Cardiac septum (tissue), 1 donor: ENCODE measurements at regions not wholly inside any gene's neighbourhood (a gene's known extent, or its start where the extent isn't known, plus 50 kb on each side); places are given as distances from the start of the nearest gene placed in this dataset.

ENCODE experiments used
- DNase-seq: peaks from one replicate; pipeline ENCODE4 v3.0.0-alpha.2; 2020; ENCODE audit warnings: low spot score
- intact Hi-C: fragments of 100-400 bp; cut with DNase I; formaldehyde crosslinking; loops from one replicate; pipeline ENCODE4 v1.14.0; 2022
- donor health status: DM: no; HTN: no; CAD: no.

DNA sequence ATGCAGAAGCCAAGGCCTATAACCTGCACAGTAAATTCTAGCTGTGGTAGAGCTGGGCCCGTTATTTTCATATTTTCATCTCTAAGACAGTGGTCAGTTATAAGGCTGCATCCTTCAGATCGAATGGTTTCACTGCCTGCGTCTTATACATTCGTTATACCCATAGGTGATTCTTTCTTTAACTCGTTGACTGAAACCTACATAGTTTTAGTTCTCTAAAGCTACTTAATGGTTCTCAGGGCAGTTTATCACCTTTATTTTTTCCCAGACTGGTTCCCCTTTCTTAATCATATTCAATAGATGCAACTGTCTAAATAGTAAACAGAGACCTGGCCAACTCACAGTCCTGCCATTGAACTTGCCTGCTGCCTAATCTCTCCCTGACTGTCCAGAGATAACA lies 615.3 kb upstream of the SLITRK1 start:
- DNase-seq, result no peak
- intact Hi-C loops, result no loop called here

- intact Hi-C loops, result no loop called here
- DNase-seq, result no peak
These were observed 609.7 kb upstream of the SLITRK1 start for GRCh38 chr13:84491952-84492351.

DNA sequence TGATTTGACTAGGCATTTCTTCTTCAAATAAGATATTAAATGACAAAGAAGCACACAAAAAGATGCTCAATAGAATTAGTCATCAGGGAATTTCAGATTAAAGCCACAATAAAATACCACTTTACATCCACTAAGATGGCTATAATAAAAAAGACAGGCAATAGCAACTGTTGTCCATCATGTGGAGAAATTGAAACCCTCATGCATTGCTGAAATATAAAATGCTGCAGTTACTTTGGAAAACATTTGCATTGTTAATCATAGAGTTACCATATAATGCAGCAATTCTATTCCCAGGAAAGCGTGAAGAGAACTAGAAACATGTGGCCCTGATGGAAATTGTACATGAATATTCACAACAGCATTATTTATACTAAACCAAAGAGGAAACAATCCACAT lies 605.5 kb upstream of the SLITRK1 start:
- no peak for DNase-seq
- intact Hi-C loops, result no loop called here

GRCh38 chr13:84481958-84482357 lies 599.7 kb upstream of the SLITRK1 start:
- DNase-seq, result no peak
- intact Hi-C loops, result no loop called here

- intact Hi-C loops, result no loop called here
- no peak for DNase-seq
These were observed 597.4 kb upstream of the SLITRK1 start for GRCh38 chr13:84479656-84480055.

- intact Hi-C loops, result no loop called here
- DNase-seq, result no peak
These were observed 588.3 kb upstream of the SLITRK1 start for GRCh38 chr13:84470528-84470927.

GRCh38 chr13:84466461-84466860 lies 584.2 kb upstream of the SLITRK1 start:
- no peak for DNase-seq
- intact Hi-C loops, result no loop called here

DNA sequence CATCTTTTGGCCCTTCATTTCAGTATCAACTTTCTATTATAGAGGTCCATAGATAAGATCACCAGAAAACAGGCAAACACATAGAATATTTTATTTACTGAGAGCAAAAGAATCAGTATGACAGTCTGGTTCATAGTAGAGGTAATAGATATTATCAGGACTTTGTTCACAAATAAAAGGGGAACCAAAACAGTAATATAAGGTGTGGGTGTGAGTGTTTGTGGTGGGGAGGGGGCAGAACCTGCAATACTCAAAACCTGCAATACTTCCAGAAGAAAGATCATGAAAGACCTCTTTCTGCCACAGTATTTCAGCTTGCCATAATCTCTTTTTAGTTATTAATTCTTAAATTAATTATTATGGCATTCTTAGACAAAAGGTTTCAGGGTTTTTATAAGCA lies 578.7 kb upstream of the SLITRK1 start:
- DNase-seq, result no peak
- intact Hi-C loops, result no loop called here

DNA sequence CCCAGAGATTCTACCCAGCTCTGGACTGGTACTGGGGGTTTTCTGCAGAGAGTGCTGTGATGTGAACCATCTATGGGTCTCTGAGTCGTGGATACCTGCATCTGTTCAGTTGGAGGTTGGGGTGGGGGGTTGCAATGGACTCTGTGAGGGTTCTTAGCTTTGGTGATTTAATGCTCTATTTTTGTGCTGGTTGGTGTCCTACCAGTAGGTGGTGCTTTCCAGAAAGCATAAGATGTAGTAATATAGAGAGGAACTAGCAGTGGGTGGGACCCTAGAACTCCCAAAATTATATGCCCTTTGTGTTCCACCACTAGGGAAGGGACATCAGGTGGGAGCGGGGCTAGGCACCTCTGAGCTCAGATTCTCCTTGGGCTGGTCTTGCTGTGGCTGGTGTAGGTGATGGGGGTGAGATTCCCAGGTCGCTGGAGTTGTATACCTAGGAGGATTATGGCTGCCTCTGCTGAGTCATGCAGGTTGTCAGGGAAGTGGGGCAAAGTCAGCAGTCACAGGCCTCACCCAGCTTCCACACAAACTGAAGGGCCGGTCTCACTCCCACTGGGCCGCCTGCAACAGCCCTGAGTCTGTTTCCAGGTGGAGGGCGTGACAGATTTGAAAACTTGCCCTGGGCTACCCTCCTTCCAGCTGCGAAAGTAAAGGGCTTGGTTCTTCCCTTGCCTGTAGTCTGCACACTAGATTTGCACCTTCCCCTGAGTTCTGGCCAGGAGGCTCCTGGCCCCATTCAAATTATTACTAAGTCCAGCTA lies 573.0 kb upstream of the SLITRK1 start:
- no peak for DNase-seq
- intact Hi-C loops, result no loop called here

DNA sequence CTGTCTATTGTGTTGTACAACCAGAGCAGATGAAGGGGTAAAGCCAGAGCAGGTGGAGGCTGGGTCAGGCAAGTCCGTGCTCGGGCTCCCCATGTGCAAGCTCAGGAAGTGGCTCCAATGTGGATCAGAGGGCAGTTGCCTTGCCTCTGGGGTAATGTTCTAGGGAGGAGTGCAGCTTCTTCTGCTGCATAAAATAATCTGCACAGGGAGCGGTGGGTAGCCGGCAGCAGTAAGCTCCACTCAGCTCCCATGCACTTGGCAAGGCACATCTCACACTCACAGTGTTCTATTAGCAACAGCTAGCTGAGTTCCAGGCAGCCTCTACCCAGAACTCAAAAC lies 565.3 kb upstream of the SLITRK1 start:
- intact Hi-C loops, result no loop called here
- no peak for DNase-seq

- intact Hi-C loops, result no loop called here
- no peak for DNase-seq
These were observed 564.8 kb upstream of the SLITRK1 start for GRCh38 chr13:84446972-84447639.

DNA sequence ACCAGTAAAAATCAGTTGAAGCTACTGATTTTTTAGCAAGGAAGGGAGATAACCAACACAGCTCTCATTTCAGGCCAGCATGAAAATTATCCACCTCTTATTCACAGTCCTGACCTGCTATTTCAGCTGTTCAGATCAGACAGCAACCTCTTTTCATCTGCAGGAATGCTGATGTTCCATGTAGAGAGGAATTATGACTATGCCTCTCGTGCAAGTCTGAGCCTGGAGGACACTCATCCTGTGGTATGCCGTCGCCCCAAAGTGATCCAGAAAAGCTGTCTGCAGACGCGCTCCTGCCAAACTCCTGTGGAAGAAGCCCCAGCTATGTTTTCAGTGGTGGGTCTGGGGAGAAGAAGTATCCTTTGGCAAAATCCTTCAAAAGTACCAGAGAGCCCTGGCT lies 563.5 kb upstream of the SLITRK1 start:
- intact Hi-C loops, result no loop called here
- DNase-seq, result no peak

DNA sequence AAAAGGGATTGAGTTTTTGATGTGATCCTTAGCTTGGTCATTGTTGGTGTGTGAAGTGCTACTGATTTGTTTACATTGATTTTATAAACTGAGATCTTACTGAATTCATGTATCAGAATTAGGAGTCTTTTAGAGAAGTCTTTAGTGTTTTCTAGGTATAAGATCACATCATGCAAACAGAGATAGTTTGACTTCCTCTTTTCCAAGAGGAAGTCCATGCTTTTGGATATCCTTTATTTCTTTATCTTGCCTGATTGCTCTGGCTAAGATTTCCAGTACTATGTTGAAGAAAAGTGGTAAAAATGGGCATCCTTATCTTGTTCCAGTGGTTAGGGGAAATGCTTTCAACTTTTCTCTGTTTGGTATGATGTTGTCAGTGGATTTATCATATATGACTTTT lies 561.2 kb upstream of the SLITRK1 start:
- intact Hi-C loops, result no loop called here

GRCh38 chr13:84439108-84439507 lies 556.8 kb upstream of the SLITRK1 start:
- intact Hi-C loops, result no loop called here

More for the DNA sequence above, 561.2 kb upstream of the SLITRK1 start:
- no peak for DNase-seq

DNA sequence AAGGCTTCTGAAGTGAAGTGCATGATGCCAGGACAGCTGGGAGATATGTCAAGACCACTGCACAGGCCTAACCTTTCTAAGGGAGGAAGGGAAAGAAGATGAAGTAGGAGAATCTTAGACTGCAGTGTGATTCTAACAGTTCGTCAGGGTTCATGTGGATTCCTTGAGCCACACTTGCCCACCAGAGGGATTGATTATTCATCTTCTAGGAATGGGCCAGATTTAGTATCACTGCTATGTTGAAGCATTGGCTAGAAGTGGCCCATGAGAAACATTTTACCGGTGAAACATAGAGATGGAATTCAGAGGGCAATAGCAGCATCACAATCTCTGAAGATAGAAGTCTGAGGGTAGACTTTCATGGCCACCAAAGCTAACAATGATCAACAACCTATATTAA lies 550.8 kb upstream of the SLITRK1 start:
- intact Hi-C loops, result no loop called here
- no peak for DNase-seq

More at GRCh38 chr13:84439108-84439507, 556.8 kb upstream of the SLITRK1 start:
- no peak for DNase-seq

GRCh38 chr13:84431646-84432045 lies 549.4 kb upstream of the SLITRK1 start:
- no peak for DNase-seq
- intact Hi-C loops, result no loop called here

GRCh38 chr13:84430446-84430845 lies 548.2 kb upstream of the SLITRK1 start:
- DNase-seq, result no peak
- intact Hi-C loops, result no loop called here

DNA sequence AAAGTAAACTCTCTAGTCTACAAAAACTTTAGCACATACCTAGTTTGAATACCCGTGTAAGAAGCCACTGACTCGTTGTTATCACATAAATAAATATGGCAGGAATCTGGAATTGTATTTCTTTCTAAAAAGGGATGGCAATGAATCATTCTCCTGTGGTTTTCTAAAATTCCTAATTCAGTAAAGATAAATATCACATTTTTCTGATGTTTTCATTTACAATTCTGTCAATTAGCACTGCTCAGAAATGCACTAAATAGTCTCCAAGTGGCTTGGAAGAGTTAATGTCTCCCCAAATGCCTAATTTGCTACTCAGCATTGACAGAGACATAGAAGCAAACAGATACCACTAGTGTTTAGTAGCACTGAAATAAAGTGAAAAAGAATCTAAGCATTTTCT lies 547.7 kb upstream of the SLITRK1 start:
- intact Hi-C loops, result no loop called here
- no peak for DNase-seq

DNA sequence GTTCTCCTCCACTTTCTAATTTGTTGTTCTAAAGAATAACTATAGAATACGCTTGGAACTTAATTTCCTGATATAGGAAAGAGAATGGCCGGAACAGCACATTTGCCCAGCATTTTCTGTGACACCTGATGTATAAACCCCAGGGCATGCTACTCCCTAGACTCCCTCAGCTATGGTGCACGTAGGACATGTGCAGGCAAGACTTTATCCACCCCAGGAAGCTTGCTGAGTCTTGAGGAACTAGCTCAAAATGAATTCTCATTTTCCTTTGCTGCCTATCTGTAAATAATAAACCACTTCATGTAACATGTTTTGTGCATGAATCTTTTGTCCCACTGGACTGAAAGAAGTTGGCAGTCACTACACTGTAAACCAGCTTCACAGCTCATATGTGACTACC lies 535.8 kb upstream of the SLITRK1 start:
- intact Hi-C loops, result no loop called here
- DNase-seq, result no peak

GRCh38 chr13:84417416-84417815 lies 535.1 kb upstream of the SLITRK1 start:
- DNase-seq, result no peak
- intact Hi-C loops, result no loop called here

- intact Hi-C loops, result no loop called here
- DNase-seq, result no peak
These were observed 530.7 kb upstream of the SLITRK1 start for GRCh38 chr13:84413016-84413415.

GRCh38 chr13:84405286-84405685 lies 523.0 kb upstream of the SLITRK1 start:
- DNase-seq, result no peak
- intact Hi-C loops, result no loop called here
